ENCODE measurements at regions not wholly inside any gene's neighbourhood (a gene's known extent, or its start where the extent isn't known, plus 50 kb on each side); places are given as distances from the start of the nearest gene placed in this dataset.

GRCh38 chr3:775178-775880 lies 317.5 kb upstream of the CNTN6 start:
- TF ChIP-seq POLR2A (IDR thresholded peaks at IDR 0.05; ENCODE audit: low read depth, low read length), result no peak
- TF ChIP-seq POU2F2 (IDR thresholded peaks at IDR 0.05; ENCODE audit: low read depth, low read length), result no peak
- no peak for TF ChIP-seq POLR2AphosphoS5 (IDR thresholded peaks at IDR 0.05; ENCODE audit: low read depth, low read length)
- no peak for TF ChIP-seq TAF1 (IDR thresholded peaks at IDR 0.05; ENCODE audit: low read depth, low read length)
- TF ChIP-seq SPI1 (IDR thresholded peaks at IDR 0.05; ENCODE audit: low read depth, low read length), result no peak
- no peak for TF ChIP-seq PAX5 (IDR thresholded peaks at IDR 0.05; ENCODE audit: insufficient read depth, low read length, severe bottlenecking)
